Activated T-helper 9 cell treated with anti-CD3 and anti-CD28 coated beads, Interleukin-2, amount 50 U/mL, for 16 hours (primary cell): ENCODE measurements at regions not wholly inside any gene's neighbourhood (a gene's known extent, or its start where the extent isn't known, plus 50 kb on each side); places are given as distances from the start of the nearest gene placed in this dataset.

Experiments
- DNase-seq: peaks from one replicate; pipeline ENCODE4 v3.0.0-alpha.2; 2020; ENCODE audit warnings: low read depth

- DNase-seq, result no peak
These were observed 339.9 kb upstream of the RGMA start for GRCh38 chr15:93428807-93429351.

DNA sequence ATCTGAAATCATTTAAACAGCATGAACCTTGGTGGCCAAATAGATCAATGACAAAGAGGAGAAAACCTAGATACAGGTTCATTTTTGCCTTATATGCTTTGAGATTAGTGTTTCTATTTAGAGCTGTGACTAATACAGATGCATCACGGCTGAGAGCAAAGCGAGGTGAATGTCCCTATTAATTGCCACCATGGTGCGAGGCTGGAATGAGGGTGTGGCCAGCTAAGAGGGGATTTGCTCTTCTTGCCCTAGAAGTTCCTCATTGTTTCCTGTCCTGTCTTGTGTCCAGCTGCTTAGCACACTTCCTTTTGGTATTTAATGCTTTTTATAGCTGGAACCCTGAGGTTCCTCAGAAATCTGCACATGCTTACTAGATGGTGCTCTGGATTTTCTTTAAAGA, 339.1 kb upstream of the RGMA start:
- DNase-seq, result no peak

- no peak for DNase-seq
These were observed 335.1 kb upstream of the RGMA start for GRCh38 chr15:93424131-93424530.

DNA sequence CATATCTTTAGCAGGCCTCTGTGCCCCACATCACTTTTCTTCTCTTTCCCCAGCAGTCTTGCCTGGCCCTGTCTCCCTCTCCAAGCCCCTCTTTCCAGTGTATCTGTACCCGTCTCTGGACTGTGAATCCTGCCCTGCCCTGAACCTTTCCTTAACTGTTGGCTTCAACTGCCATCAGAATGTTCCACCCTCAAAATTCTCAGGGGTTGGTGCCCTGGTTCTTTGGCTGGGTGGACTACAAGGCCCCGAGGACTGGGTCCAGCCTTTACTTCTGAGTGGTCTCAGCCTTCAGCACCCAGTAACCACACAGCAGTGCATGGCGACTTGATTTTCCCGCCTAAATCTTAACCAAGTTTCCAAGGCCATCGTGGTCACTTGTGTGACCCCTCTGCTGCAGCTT, 333.5 kb upstream of the RGMA start:
- DNase-seq, result no peak

GRCh38 chr15:93420477-93420876, 331.5 kb upstream of the RGMA start:
- DNase-seq, result no peak

DNA sequence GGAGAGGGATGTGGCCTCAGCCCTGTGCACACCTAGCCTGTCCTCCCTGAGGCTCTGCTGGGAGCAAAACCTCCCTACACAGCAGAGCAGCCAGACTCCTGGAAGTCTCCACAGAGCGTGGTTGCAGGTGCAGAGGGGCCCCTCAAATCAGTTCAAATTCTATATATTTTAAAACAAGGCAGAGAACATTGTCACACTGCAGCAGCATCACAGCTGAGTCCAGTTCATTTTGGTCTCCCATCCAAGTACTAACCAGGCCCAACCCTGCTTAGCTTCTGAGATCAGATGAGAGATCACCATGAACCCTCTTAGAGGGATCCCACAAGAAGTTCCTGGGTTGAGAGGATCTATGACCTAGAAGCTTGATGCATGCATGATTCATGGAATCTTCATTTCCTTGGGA, 331.0 kb upstream of the RGMA start:
- no peak for DNase-seq

- DNase-seq, result no peak
These were observed 329.6 kb upstream of the RGMA start for GRCh38 chr15:93418566-93418965.

DNA sequence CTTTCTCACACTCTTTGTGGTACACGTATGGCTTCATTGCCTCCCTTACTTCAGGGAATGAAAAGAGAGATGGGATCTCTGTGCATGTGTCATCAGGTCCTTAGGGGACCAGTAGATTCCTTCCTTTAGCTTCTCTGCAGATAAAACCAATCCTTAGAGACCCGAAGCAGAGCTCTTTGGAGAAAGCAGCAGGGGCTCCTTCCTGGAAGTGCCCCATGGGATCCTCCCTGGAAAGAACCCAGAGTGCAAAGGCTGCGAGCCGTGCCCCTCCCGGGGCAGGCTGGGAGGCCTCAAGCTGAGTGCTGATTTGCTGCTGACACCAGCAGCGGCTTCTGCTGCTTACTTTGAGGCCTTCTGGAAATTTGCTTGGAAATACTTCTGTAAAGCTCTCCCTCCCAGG, 328.6 kb upstream of the RGMA start:
- DNase-seq, result no peak

GRCh38 chr15:93417156-93417555, 328.1 kb upstream of the RGMA start:
- DNase-seq, result no peak

GRCh38 chr15:93415576-93415975, 326.6 kb upstream of the RGMA start:
- no peak for DNase-seq

DNA sequence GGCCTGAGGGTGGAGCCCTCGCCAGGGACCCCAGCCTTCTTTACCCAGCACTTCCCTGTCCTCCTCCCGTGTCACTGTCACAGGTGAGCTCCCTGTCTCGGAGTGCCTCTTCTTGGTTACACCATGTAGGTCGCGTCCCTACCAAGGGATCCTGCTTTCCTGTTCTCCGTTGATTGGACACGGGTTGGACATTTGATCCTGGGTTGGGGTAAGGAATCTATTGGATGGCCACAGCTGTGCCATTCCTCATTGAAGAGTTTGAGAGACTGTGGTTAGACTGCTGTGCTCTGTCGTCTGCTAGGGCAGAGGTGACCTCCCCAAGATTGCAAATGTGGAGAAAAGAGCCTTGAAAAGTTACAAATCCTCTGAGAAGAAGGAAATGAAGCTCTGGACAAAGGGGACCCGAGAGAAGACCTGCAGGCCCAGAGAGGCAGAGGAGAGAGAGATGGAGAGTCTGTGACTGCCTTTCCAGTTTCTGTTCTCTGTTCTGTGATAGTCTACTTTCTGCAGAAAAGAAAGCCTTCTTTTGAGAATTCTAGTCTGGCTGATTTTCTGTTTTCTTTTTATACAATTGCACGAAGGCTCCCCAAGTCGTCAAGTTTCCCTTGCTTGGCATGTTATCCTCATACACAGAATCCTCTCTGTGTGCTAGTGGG, 325.7 kb upstream of the RGMA start:
- DNase-seq, result no peak

- no peak for DNase-seq
These were observed 324.7 kb upstream of the RGMA start for GRCh38 chr15:93413745-93414144.

GRCh38 chr15:93399121-93399520, 310.1 kb upstream of the RGMA start:
- no peak for DNase-seq

DNA sequence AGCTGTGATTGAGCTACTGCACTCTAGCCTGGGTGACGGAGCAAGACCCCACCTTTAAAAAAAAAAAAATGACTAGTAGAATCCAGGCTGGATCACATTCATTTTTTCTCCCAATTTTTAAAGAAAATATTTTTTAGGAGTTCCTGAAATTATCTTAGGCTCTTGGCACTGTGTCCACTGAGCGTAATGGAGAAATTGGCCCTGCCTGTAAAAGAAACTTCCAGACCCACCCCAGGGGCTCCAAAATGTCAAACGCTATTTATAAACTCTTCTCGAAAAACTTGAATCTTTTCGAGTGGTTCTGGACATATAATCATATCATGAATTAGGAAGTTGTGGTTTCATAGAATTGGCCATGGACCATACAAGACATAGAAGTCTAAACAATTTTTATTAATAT, 300.2 kb upstream of the RGMA start:
- no peak for DNase-seq

DNA sequence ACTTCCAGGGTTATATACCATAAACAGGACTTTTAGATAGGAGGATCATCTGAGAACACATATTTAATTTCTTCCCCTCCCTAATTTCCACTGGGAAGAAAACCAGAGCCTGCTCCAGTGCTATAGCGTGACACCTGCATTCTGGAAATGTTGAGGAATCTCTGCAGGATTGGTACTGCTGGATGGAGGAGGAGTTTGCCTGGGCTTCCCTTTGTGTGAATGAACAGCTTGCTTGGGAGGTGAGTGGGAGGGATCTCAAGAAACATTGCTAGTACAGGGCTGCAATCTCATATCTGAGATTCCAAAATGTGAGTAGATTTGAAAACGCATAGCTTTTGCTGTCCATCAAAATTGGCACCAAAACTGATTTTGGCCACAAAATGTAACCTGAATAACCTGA, 295.9 kb upstream of the RGMA start:
- no peak for DNase-seq

DNA sequence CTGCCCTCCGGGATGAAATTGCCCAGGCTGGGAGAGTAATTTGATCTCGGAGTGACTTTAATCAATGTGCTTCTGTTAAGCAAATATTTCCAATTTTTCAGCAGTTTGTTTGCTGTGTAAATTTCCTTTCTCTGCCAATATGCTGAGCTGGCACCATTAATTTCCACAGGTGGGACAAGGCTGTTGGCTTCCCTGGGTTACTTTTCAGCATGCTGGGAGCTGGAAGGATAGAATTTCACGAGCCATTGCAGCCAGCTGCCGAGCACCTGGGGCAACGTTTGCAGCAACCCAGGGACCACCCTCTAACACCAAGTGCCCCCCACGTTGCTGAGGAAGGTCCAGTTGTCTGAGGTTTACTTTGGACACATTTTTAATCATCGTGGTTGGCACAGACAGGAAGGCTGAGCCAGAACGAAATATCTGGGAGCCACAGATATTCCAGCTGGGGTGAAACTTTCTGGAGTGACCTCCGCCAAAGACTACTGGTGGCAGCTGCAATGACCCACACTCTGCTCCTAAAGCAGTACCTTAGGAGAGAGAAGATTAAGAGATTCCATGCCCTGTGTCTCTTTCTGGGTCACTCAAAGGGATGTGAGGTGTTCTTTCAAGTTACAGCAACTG, 293.3 kb upstream of the RGMA start:
- DNase-seq, result no peak

- DNase-seq, result no peak
These were observed 289.5 kb upstream of the RGMA start for GRCh38 chr15:93378558-93378957.

- no peak for DNase-seq
These were observed 283.8 kb upstream of the RGMA start for GRCh38 chr15:93372865-93373223.

GRCh38 chr15:93372208-93372864, 283.3 kb upstream of the RGMA start:
- no peak for DNase-seq

GRCh38 chr15:93366387-93367100, 277.5 kb upstream of the RGMA start:
- DNase-seq, result no peak

DNA sequence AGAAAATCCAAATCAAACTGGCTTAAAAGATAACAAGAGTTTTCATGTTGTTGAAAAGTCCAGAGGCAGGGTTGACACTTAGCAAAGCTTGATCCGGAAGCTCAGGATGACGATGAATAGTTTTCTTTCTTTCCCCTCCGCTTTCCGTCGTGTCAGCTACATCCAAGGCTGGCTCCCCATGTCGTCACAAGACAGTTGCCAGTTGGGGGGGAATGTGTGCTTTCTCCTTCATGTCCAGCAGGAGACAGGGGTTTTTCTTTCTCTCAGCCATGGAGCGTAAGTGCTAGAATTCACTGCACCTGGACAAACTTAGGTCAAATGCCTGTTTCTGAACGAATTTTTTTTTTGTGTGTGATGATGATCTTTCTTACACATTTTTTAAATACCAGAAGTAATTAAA, 273.8 kb upstream of the RGMA start:
- DNase-seq, result no peak

- DNase-seq, result no peak
These were observed 273.2 kb upstream of the RGMA start for GRCh38 chr15:93362203-93362602.

- no peak for DNase-seq
These were observed 272.7 kb upstream of the RGMA start for GRCh38 chr15:93361703-93362102.
